ENCODE measurements at regions not wholly inside any gene's neighbourhood (a gene's known extent, or its start where the extent isn't known, plus 50 kb on each side); places are given as distances from the start of the nearest gene placed in this dataset.

GRCh38 chr19:28414748-28415147, 798.2 kb downstream of the UQCRFS1 start:
- DNase-seq (ENCODE audit: low spot score) = no peak

- no peak for DNase-seq (ENCODE audit: low spot score)
These were observed 803.1 kb downstream of the UQCRFS1 start for GRCh38 chr19:28409859-28410258.

- no peak for DNase-seq (ENCODE audit: low spot score)
These were observed 806.0 kb downstream of the UQCRFS1 start for GRCh38 chr19:28406966-28407365.

GRCh38 chr19:28405346-28405742, 807.6 kb downstream of the UQCRFS1 start:
- no peak for DNase-seq (ENCODE audit: low spot score)

GRCh38 chr19:28404472-28404871, 808.5 kb downstream of the UQCRFS1 start:
- DNase-seq (ENCODE audit: low spot score) = no peak

- no peak for DNase-seq (ENCODE audit: low spot score)
These were observed 809.3 kb downstream of the UQCRFS1 start for GRCh38 chr19:28403690-28404089.

- DNase-seq (ENCODE audit: low spot score) = no peak
These were observed 810.2 kb downstream of the UQCRFS1 start for GRCh38 chr19:28402701-28403290.

- no peak for DNase-seq (ENCODE audit: low spot score)
These were observed 811.1 kb downstream of the UQCRFS1 start for GRCh38 chr19:28401739-28402424.

GRCh38 chr19:28400953-28401671, 811.8 kb downstream of the UQCRFS1 start:
- DNase-seq (ENCODE audit: low spot score) = no peak

- no peak for DNase-seq (ENCODE audit: low spot score)
These were observed 813.8 kb downstream of the UQCRFS1 start for GRCh38 chr19:28399187-28399586.

- DNase-seq (ENCODE audit: low spot score) = no peak
These were observed 815.2 kb downstream of the UQCRFS1 start for GRCh38 chr19:28397800-28398199.

- DNase-seq (ENCODE audit: low spot score) = no peak
These were observed 815.6 kb downstream of the UQCRFS1 start for GRCh38 chr19:28397306-28397705.

GRCh38 chr19:28396287-28396831, 816.6 kb downstream of the UQCRFS1 start:
- no peak for DNase-seq (ENCODE audit: low spot score)

GRCh38 chr19:28394725-28395124, 818.2 kb downstream of the UQCRFS1 start:
- no peak for DNase-seq (ENCODE audit: low spot score)

- no peak for DNase-seq (ENCODE audit: low spot score)
These were observed 819.2 kb downstream of the UQCRFS1 start for GRCh38 chr19:28393574-28394336.

GRCh38 chr19:28388988-28389387, 824.0 kb downstream of the UQCRFS1 start:
- DNase-seq (ENCODE audit: low spot score) = no peak

GRCh38 chr19:28387507-28387906, 825.4 kb downstream of the UQCRFS1 start:
- no peak for DNase-seq (ENCODE audit: low spot score)

- DNase-seq (ENCODE audit: low spot score) = no peak
These were observed 826.5 kb downstream of the UQCRFS1 start for GRCh38 chr19:28386470-28386869.

GRCh38 chr19:28386066-28386465, 826.9 kb downstream of the UQCRFS1 start:
- DNase-seq (ENCODE audit: low spot score) = no peak

- DNase-seq (ENCODE audit: low spot score) = no peak
These were observed 835.9 kb downstream of the UQCRFS1 start for GRCh38 chr19:28377077-28377476.

GRCh38 chr19:28374971-28375370, 838.0 kb downstream of the UQCRFS1 start:
- DNase-seq (ENCODE audit: low spot score) = no peak

GRCh38 chr19:28372576-28373247, 840.2 kb downstream of the UQCRFS1 start:
- DNase-seq (ENCODE audit: low spot score) = no peak
